SK-N-SH treated with all-trans-retinoic acid at 6 μM for 48 hours (cell line): ENCODE measurements at regions not wholly inside any gene's neighbourhood (a gene's known extent, or its start where the extent isn't known, plus 50 kb on each side); places are given as distances from the start of the nearest gene placed in this dataset.

ENCODE experiments used
- ATAC-seq: fragments of 200-7000 bp; cut with Tn5 transposase; 3 replicates; pipeline ENCODE4 v1.9.1; 2020; ENCODE audit warnings: mild to moderate bottlenecking, moderate library complexity
- ARNTL ChIP-seq: fragments of 450-650 bp; formaldehyde crosslinking; IDR thresholded peaks from 2 replicates; pipeline ENCODE4 v1.5.0; 2020; ENCODE audit warnings: low read depth, mild to moderate bottlenecking, moderate library complexity, borderline replicate concordance
- ESRRG ChIP-seq: fragments of 250-450 bp; sonication (Bioruptor Pico); IDR thresholded peaks from 2 replicates; pipeline ENCODE4 v1.6.1; 2021; ENCODE audit warnings: mild to moderate bottlenecking
- GLIS3 ChIP-seq: fragments of 250-450 bp; sonication (Bioruptor Pico); IDR thresholded peaks from 2 replicates; pipeline ENCODE4 v1.5.0; 2020; ENCODE audit warnings: mild to moderate bottlenecking, moderate library complexity
- ISL1 ChIP-seq: fragments of 250-450 bp; sonication (Bioruptor Pico); IDR thresholded peaks from 2 replicates; pipeline ENCODE4 v2.1.2; 2022; ENCODE audit warnings: mild to moderate bottlenecking, moderate library complexity
- OSR1 ChIP-seq: fragments of 250-450 bp; sonication (Bioruptor Pico); IDR thresholded peaks from 2 replicates; pipeline ENCODE4 v1.8.0; 2022; ENCODE audit warnings: moderate library complexity, mild to moderate bottlenecking, inconsistent platforms
- PATZ1 ChIP-seq: fragments of 250-450 bp; sonication (Bioruptor Pico); IDR thresholded peaks from 2 replicates; pipeline ENCODE4 v1.8.0; 2020; ENCODE audit warnings: mild to moderate bottlenecking, moderate library complexity, borderline replicate concordance
- PPARA ChIP-seq: fragments of 250-450 bp; sonication (Bioruptor Pico); IDR thresholded peaks from 2 replicates; pipeline ENCODE4 v1.5.0; 2020; ENCODE audit warnings: mild to moderate bottlenecking, borderline replicate concordance
- RARB ChIP-seq: fragments of 250-450 bp; sonication (Bioruptor Pico); IDR thresholded peaks from 2 replicates; pipeline ENCODE4 v1.8.0; 2021; ENCODE audit warnings: mild to moderate bottlenecking, moderate library complexity
- SNAI2 ChIP-seq: fragments of 250-450 bp; sonication (Bioruptor Pico); IDR thresholded peaks from 2 replicates; pipeline ENCODE4 v1.5.0; 2020; ENCODE audit warnings: mild to moderate bottlenecking, moderate library complexity
- TCF4 ChIP-seq: fragments of 250-450 bp; sonication (Bioruptor Pico); IDR thresholded peaks from 2 replicates; pipeline ENCODE4 v1.8.0; 2021; ENCODE audit warnings: mild to moderate bottlenecking, moderate library complexity, borderline replicate concordance
- TOX ChIP-seq: fragments of 250-450 bp; sonication (Bioruptor Pico); IDR thresholded peaks from 2 replicates; pipeline ENCODE4 v1.8.0; 2021; ENCODE audit warnings: mild to moderate bottlenecking, moderate library complexity, borderline replicate concordance
- ZFP3 ChIP-seq: fragments of 250-450 bp; sonication (Bioruptor Pico); IDR thresholded peaks from 2 replicates; pipeline ENCODE4 v1.5.0; 2020; ENCODE audit warnings: mild to moderate bottlenecking, moderate library complexity
- ZNF565 ChIP-seq: fragments of 450-650 bp; formaldehyde crosslinking; conservative IDR thresholded peaks from 2 replicates; pipeline ENCODE4 v1.5.0; 2020; ENCODE audit warnings: low read depth, mild to moderate bottlenecking, moderate library complexity
- ZNF8 ChIP-seq: fragments of 450-650 bp; formaldehyde crosslinking; IDR thresholded peaks from 2 replicates; pipeline ENCODE4 v1.5.0; 2020; ENCODE audit warnings: mild to moderate bottlenecking, moderate library complexity
- TF ChIP-seq, protein P1 (sequence below): fragments of 250-450 bp; sonication (Bioruptor Pico); IDR thresholded peaks from 2 replicates; pipeline ENCODE4 v1.5.1; 2020; ENCODE audit warnings: low read depth, mild to moderate bottlenecking, moderate library complexity
- TF ChIP-seq, protein P2 (sequence below): fragments of 250-450 bp; sonication (Bioruptor Pico); IDR thresholded peaks from 2 replicates; pipeline ENCODE4 v1.5.0; 2020; ENCODE audit warnings: mild to moderate bottlenecking, moderate library complexity

DNA sequence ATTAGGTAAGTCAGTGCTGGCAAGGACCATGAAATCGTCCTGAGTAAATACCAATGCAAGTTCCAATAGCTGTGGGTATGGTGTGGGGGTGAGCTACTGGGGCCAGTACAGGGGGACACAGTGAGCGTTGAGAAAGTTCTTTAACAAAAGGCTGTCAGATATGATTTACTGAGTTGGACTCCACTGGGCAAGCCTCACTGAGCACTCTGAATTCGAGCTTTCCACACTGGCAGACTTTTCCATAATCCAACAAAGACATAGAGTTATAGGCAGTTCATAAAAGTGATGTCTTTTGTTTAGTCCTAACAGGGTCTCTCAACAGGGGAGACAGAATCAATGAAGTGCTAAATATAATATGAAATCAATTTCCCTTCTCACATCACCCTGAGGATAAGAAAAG is 489.0 kb downstream of the KCNJ2 start:
- no peak for TF ChIP-seq TCF4
- no peak for TF ChIP-seq ARNTL
- TF ChIP-seq, protein P1, sequence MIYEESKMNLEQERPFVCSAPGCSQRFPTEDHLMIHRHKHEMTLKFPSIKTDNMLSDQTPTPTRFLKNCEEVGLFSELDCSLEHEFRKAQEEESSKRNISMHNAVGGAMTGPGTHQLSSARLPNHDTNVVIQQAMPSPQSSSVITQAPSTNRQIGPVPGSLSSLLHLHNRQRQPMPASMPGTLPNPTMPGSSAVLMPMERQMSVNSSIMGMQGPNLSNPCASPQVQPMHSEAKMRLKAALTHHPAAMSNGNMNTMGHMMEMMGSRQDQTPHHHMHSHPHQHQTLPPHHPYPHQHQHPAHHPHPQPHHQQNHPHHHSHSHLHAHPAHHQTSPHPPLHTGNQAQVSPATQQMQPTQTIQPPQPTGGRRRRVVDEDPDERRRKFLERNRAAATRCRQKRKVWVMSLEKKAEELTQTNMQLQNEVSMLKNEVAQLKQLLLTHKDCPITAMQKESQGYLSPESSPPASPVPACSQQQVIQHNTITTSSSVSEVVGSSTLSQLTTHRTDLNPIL = no peak
- no peak for TF ChIP-seq ZNF8 (CRISPR knock-in tag)
- TF ChIP-seq RARB (CRISPR knock-in tag) = no peak
- no peak for TF ChIP-seq PPARA (CRISPR knock-in tag)
- no peak for TF ChIP-seq PATZ1 (CRISPR knock-in tag)
- no peak for TF ChIP-seq ZFP3 (CRISPR knock-in tag)
- TF ChIP-seq, all 23 proteins: peak for 0
- ATAC-seq = no peak

DNA sequence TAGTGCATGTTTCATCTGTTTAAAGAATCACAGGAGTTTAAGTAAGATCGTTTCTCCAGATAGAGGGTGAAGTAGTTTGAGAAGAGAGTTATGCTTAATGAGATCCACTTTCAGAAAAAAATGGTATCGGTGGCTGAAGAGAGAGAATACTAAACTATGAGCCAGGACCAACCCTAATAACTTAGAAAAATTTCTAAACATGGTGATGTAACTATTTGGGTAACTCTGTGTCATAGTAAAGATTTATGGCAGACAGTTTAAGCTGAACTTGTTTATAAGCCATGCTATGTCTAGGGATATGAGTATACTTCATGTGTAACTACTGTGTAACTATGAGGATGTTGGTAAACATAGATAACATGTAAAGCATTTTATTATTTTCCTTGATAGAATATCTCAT is 489.5 kb downstream of the KCNJ2 start:
- no peak for ATAC-seq
- peak; percentile 59 for TF ChIP-seq ISL1
- TF ChIP-seq GLIS3 (CRISPR knock-in tag) = no peak

DNA sequence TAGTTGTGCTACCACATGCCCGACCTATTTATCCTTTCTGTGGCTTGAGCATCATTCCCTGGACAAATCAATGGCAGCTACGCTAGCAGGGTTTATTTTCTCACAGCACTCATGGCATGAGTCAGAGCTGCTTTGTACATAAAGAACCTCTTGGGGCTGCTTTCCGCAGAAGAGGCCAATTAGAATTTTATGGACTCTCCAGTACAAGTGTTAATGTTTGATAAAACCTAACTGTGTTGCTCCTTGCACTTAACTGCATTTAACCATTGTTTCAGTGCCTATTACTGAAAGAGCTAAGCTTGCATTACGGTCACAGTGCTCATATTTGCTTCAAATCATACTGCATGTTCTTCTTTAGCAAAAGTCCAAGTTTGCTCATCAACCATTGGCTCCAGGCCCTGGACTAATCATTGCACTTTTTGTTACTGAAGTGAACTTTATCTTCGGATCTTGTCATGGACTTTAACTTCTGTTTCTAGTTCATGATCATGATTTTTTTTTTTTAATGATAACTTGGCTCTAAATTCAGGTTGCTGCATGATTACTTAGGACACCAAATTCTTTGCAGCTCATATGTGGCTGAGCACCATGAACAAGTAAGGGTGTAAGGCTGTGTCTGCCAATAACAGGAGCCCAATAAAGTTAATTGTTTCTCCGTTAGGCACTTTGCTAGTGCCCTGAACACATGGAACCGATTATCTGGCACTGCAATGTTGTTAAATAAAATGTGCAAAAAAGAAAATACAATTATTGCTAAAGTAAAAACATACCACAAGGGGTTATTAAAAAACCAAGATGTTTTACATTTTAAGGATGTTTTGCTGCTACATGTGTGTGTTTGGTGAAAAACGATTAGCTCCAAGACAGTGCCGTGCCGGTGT is 492.2 kb downstream of the KCNJ2 start:
- TF ChIP-seq TCF4 = peak; percentile 78
- TF ChIP-seq, protein P2, sequence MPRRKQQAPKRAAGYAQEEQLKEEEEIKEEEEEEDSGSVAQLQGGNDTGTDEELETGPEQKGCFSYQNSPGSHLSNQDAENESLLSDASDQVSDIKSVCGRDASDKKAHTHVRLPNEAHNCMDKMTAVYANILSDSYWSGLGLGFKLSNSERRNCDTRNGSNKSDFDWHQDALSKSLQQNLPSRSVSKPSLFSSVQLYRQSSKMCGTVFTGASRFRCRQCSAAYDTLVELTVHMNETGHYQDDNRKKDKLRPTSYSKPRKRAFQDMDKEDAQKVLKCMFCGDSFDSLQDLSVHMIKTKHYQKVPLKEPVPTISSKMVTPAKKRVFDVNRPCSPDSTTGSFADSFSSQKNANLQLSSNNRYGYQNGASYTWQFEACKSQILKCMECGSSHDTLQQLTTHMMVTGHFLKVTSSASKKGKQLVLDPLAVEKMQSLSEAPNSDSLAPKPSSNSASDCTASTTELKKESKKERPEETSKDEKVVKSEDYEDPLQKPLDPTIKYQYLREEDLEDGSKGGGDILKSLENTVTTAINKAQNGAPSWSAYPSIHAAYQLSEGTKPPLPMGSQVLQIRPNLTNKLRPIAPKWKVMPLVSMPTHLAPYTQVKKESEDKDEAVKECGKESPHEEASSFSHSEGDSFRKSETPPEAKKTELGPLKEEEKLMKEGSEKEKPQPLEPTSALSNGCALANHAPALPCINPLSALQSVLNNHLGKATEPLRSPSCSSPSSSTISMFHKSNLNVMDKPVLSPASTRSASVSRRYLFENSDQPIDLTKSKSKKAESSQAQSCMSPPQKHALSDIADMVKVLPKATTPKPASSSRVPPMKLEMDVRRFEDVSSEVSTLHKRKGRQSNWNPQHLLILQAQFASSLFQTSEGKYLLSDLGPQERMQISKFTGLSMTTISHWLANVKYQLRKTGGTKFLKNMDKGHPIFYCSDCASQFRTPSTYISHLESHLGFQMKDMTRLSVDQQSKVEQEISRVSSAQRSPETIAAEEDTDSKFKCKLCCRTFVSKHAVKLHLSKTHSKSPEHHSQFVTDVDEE (CRISPR knock-in tag) = peak; percentile 51; the same call in 1 of the 2 replicates
- TF ChIP-seq ISL1 = no peak
- TF ChIP-seq PPARA (CRISPR knock-in tag) = no peak
- TF ChIP-seq, all 23 proteins: peak for 2
- no peak for ATAC-seq

DNA sequence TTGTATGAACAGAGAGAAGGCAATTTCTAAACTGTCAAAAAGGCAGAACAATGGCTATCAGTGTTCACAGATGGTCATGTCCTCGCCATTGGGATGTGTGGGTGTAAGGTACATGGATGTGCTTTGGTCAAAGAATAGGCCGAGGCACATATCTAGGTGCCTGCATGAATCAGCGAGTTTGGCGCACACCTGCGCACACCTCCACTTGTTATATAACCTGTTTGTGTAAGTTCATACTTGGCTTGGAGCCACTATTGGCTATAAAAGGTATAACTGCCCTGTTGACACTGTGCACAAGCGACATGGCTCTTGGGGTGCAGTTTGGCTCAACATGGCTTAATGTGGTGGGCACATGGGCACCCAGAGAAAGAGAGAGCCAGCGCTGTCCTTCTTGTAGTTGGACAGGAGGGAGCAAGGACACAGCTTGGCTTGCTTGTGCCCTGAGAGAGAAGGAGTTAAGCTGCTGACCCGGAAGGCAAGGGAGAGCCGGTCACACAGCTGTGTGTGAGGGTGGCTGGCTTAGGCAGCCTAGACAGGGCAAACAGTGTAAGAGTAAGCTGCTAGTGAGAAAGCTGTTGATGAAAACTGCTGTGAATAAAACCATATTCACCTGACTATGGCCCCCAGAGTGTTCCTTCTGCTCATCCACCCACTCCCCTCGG is 499.1 kb downstream of the KCNJ2 start:
- TF ChIP-seq ZFP3 (CRISPR knock-in tag) (no peak), SNAI2 (CRISPR knock-in tag) (no peak)
- TF ChIP-seq, protein P1 = no peak
- no peak for ATAC-seq

- ATAC-seq = no peak
- TF ChIP-seq, protein P2 (CRISPR knock-in tag) = no peak
- TF ChIP-seq SNAI2 (CRISPR knock-in tag) (no peak), ISL1 (no peak), TOX (no peak), PPARA (CRISPR knock-in tag) (no peak), ZNF565 (CRISPR knock-in tag) (no peak), ZFP3 (CRISPR knock-in tag) (no peak), OSR1 (CRISPR knock-in tag) (no peak), ESRRG (CRISPR knock-in tag) (no peak), ZNF8 (CRISPR knock-in tag) (no peak), PATZ1 (CRISPR knock-in tag) (no peak)
- TF ChIP-seq, protein P1 = no peak
Observed at GRCh38 chr17:70668938-70669778, 499.8 kb downstream of the KCNJ2 start.
